HG02588 (cell line): ENCODE measurements at regions not wholly inside any gene's neighbourhood (a gene's known extent, or its start where the extent isn't known, plus 50 kb on each side); places are given as distances from the start of the nearest gene placed in this dataset.
A peak's percentile ranks its signal among the peaks of the same experiment; 100 is the strongest.

Experiments
- ATAC-seq: cut with Tn5 transposase; IDR thresholded peaks from one replicate; pipeline ENCODE4 v1.9.1; 2021; ENCODE audit warnings: mild to moderate bottlenecking, moderate library complexity; ENCODE audit not compliant: unreplicated experiment

GRCh38 chr5:112648264-112648663, 89.4 kb upstream of the APC start:
- no peak for ATAC-seq

- ATAC-seq = no peak
Measured at GRCh38 chr5:112649882-112650281, 87.8 kb upstream of the APC start.

DNA sequence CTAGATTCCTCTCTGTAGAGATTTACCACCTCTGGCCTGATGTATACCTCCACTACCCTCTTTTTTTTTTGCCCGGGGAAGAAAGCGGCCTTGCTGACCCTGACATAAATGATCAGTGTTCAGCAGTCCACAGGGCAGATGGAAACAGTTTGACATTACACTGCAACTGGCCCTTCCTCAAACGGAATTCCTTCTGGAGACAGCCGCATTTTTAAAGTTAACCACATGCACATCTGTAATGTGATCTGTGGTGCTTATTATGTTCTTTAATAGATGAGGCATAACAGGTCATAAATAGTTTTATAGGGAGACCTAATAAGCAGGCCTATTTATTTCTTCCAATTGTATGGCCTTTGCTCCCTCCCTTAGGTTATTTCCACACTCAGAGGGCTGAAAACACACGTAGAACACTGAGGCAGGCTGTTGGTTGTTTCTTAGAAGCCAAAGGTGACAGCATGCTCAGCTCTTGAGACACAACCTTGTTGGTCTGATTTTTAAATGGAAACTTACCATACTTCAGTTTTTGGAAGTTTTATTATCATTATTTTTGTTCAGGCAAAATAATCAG, 84.0 kb upstream of the APC start:
- ATAC-seq = no peak

DNA sequence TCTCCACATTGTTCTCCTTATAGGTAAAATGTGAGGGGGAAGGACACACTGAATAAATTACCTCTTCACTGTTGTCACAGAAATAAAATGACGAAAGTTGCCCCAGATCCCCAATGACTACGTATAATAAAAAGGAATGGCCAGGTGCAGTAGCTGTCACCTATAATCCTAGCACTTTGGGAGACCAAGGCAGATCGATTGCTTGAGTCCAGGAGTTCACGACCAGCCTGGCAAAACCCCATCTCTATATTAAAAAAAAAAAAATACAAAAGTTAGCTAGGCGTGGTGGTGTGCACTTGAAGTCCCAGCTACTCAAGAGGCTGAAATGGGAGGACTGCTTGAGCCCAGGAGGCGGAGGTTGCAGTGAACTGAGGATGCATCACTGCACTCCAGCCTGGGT, 82.2 kb upstream of the APC start:
- no peak for ATAC-seq

DNA sequence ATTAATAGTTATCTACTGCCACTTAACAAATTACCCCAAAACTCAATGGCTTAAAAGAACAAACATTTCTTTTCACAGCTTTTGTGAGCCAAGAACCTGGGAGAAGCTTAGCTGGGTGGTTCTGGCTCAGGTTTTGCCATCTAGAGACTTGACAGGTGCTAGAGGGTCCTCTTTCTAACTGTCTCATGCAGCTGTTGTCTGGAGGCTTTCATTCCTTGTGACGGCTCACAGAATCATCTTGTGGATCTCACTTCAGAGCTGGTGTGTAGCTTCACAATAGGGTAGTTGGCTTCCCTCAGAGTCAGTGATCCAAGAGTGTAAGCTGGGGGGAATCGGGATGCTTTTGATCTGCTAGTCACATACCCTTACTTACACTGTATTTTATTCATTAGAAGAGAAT, 81.2 kb upstream of the APC start:
- ATAC-seq = no peak

DNA sequence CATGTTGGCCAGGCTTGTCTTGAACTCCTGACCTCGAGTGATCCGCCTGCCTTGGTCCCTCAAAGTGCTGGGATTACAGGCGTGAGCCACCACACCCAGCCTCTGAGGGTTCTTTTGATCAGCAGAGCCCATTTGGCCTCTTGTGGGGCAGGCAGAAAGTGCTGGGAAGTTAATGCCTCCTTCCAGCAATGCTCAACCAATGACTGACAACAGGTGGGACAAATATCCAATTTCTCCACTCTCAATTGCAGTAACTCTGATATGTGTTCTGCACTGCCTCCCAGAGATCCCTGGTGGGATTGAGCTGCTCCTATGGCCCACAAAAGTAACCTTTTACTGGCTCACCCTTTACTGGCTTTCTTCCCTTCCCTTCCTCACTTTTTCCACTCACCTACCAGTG, 79.9 kb upstream of the APC start:
- no peak for ATAC-seq

GRCh38 chr5:112660359-112660758, 77.3 kb upstream of the APC start:
- no peak for ATAC-seq

DNA sequence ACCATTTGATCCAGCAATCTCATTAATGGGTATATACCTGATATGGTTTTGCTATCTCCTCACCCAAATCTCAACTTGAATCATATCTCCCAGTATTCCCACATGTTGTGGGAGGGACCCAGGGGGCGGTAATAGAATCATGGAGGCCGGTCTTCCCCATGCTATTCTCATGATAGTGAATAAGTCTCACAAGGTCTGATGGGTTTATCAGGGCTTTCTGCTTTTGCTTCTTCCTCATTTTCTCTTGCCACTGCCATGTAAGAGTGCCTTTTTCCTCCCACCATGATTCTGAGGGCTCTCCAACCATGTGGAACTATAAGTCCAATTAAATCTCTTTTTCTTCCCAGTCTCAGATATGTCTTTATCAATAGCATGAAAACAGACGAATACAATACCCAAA, 74.5 kb upstream of the APC start:
- ATAC-seq = no peak

GRCh38 chr5:112668016-112668415, 69.7 kb upstream of the APC start:
- no peak for ATAC-seq

GRCh38 chr5:112668911-112669310, 68.8 kb upstream of the APC start:
- ATAC-seq = no peak

DNA sequence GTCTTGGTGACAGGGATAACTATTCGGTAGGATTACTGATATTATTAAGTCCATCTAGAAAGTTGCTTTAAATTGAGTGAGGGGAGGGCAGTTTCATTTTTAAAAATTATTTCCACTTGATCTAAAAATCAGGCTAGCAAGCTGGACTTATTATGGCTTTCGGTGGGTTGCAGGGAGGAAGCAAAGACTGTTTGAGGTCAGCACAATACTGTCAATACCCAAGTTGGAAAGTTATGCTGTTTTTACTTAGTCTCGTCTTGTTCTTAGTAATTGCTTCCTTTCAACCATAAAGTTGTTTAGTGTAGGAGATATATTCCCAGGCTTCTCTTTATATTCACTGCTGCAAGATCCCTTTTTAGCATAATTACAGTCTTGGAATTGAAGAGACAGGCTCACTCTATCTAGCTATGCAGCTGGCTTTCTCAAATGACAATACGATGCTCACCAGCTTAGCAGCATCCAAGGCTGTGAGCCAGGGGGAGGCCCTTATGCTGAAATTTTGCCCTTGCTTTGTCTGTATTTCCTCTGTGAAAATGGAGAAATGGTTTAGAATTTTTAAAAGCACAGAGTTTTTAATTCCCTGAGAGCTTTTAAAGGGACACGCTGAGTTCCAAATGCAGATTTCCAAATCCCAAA, 68.2 kb upstream of the APC start:
- ATAC-seq = no peak

DNA sequence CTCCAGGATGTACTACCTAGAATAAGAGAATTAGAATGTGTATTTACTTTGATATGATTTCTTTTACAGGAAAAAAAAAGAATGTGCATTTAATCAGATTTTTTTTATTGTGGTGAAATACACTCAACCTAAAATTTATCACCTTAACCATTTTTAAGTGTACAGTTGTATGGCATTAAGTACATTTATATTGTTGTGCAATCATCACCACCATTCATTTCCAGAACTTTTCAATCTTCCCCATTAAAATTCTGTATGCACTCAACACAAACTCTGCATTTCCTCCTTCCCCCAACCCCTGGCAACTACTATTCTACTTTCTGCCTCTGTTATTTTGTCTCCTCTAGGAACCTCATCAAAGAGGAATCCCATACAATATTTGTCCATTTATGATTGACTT, 66.0 kb upstream of the APC start:
- ATAC-seq = no peak

DNA sequence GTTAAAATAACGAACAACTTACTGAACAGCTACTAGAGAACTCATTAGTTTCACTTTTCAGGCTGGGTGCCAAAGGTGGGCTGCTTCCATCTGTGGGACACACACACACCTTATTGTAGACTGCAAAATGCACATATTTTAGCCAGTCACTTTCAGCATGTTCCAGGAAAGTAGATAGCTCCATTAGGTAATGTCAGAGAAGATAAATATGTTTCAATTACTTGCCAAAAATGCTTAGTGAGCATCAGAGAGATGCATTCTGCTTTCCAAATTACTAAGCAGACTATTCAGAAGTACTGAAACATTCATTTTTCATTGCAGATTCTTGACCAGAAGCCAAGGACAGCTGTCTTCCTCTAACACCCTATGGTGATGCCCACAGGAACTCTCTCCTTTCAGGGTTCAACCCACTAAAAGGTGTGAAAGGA, 56.2 kb upstream of the APC start:
- ATAC-seq = no peak

- no peak for ATAC-seq
Measured at GRCh38 chr5:112682621-112683061, 55.0 kb upstream of the APC start.

DNA sequence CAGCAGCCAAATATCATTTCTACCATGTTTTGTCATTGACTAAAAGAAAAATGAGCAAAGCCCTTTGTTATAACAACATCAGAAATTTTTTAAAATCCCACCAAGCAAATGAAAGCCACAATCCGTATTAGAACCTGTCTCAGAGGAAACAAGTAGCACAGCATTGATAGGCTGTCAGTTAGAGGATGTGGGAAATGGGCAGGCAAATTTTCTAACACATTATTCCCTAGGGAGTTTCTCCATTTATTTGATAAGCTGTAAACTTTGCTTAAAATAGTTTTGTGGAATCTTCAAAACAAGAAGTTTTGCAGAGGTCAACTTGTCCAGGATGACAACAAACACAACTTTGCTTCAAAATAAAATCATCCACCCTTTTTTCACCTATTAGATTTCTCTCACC, 53.6 kb upstream of the APC start:
- peak; percentile 45 for ATAC-seq

DNA sequence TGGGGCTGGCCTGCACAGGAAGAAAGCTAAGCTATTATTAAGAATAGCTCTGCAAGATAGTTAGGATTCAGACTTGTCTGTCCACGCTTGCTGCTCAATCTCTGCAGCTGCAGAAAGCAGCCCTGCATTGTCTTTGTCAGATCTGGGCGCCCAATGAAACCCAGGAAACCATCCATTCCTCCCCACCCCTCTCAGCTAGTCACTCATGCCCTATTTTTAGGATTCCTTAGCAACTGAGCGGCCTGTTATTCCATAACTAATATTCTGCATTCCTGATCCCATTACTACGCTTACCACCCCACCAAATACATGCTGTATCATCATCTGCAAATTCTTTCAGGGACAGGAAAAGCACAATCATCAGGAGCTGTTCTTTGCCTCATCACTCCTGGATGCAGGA, 52.9 kb upstream of the APC start:
- ATAC-seq = peak; percentile 21

DNA sequence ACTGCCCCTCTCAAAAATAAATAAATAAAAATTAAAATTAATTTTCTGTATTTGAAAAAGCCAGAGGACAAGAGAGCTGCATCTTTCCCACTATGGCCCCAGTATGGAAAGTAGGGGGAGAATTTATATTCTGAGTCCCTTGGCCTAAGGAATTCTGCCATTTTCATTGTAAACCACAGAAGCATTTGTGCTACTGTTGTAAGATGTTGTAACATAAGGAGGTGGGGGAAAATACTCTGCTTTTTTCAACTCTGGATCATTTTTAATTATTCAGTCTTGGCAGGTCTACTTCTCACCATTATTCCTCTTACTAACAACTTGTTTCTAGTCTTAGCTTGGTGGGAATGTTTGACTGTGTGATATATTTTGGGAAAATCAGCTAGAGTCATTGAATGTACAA, 52.3 kb upstream of the APC start:
- no peak for ATAC-seq

GRCh38 chr5:112685931-112686330, 51.8 kb upstream of the APC start:
- ATAC-seq = no peak

DNA sequence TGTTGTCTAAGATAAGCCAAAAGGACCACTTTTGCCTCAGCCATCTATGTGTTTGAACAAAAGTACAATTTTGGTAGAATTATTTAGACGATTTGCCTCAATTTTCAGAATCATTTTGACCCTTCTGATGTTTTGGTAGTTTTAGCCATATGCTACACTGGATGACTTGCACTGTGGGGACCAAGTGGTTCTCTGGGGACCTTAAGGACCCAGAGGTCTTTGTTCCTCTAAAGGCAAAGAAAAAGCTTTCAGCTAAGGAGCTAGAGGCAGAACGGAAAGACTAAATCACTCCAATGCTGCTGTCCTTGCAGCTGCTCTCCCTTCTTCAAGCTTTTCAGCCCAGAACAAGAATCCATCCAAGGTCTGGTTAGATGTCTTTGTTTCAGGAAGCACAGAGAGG, 51.0 kb upstream of the APC start:
- ATAC-seq = no peak

DNA sequence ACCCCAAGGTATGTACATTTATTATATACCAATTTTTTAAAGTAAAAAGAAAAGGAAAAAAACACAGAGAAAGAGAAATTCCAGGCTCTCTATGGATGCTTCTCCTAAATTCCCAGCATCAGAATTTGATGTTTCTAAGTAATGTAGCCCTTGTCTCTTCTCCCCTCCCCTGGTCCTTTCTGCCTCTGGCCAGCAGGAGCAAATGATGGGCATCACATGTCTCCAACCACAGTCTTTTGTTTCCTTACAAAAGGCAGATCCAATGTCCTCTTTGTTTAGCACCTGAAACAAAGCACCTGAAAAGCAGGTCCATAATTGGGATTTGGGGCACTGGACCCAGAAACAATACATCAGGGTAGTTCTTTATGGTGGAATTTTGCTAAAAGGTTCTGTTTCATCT, 50.4 kb upstream of the APC start:
- no peak for ATAC-seq
